Panc1 (cell line): ENCODE measurements at regions not wholly inside any gene's neighbourhood (a gene's known extent, or its start where the extent isn't known, plus 50 kb on each side); places are given as distances from the start of the nearest gene placed in this dataset.

Source experiments
- POLR2AphosphoS5 ChIP-seq: IDR thresholded peaks from 2 replicates; pipeline ENCODE4 v1.6.1; 2012; ENCODE audit warnings: mild to moderate bottlenecking, low read depth, low read length, moderate library complexity
- SIN3A ChIP-seq: IDR thresholded peaks from 2 replicates; pipeline ENCODE4 v1.6.1; 2012; ENCODE audit warnings: low read depth, mild to moderate bottlenecking, low read length, moderate library complexity, borderline replicate concordance; ENCODE audit not compliant: insufficient read depth
- TCF7L2 ChIP-seq: IDR thresholded peaks from 2 replicates; pipeline ENCODE4 v1.6.1; 2011; ENCODE audit warnings: mild to moderate bottlenecking, low read depth, low read length, inconsistent platforms
- TF ChIP-seq, protein P1 (sequence below): fragments of 450-650 bp; IDR thresholded peaks from 2 replicates; pipeline ENCODE4 v1.5.1; 2017; ENCODE audit warnings: mild to moderate bottlenecking

- TF ChIP-seq TCF7L2: no peak
- TF ChIP-seq, protein P1, sequence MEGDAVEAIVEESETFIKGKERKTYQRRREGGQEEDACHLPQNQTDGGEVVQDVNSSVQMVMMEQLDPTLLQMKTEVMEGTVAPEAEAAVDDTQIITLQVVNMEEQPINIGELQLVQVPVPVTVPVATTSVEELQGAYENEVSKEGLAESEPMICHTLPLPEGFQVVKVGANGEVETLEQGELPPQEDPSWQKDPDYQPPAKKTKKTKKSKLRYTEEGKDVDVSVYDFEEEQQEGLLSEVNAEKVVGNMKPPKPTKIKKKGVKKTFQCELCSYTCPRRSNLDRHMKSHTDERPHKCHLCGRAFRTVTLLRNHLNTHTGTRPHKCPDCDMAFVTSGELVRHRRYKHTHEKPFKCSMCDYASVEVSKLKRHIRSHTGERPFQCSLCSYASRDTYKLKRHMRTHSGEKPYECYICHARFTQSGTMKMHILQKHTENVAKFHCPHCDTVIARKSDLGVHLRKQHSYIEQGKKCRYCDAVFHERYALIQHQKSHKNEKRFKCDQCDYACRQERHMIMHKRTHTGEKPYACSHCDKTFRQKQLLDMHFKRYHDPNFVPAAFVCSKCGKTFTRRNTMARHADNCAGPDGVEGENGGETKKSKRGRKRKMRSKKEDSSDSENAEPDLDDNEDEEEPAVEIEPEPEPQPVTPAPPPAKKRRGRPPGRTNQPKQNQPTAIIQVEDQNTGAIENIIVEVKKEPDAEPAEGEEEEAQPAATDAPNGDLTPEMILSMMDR: no peak
- no peak for TF ChIP-seq POLR2AphosphoS5
- no peak for TF ChIP-seq SIN3A
Measured at GRCh38 chr6:147892476-147892875, 384.0 kb downstream of the SAMD5 start.
